Retinal pigment epithelial cell (primary cell): ENCODE measurements at regions not wholly inside any gene's neighbourhood (a gene's known extent, or its start where the extent isn't known, plus 50 kb on each side); places are given as distances from the start of the nearest gene placed in this dataset.

Experiments
- DNase-seq: peaks from one replicate; pipeline ENCODE4 v3.0.0-alpha.2; 2010; ENCODE audit warnings: low read depth
- H3K4me3 ChIP-seq: 2 replicates; pipeline ENCODE4 v1.5.1; 2011; ENCODE audit warnings: mild to moderate bottlenecking, low read length, control low read depth, moderate library complexity
- TF ChIP-seq, protein P1 (sequence below): conservative IDR thresholded peaks from 2 replicates; pipeline ENCODE4 v1.5.1; 2011; ENCODE audit warnings: low read depth, low read length, control low read depth, inconsistent platforms

DNA sequence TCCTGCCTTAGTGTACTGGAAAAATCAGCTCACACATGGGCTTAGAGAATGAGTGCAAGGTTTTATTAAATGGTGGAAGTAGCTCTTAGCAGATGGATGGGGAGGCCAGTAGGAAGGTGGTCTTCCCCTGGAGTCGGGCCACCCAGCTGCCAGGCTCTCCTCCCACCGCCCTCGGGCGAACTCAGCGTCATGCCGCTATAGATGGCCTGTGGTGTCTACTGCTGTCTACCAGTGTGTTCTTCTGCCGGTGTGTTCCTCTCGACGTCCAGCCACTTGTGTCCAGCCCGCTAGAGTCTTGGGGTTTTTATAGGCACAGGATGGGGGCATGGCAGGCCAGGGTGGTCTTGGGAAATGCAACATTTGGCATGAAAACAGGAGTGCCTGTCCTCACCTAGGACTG is 198.7 kb upstream of the NDST3 start:
- TF ChIP-seq, protein P1, sequence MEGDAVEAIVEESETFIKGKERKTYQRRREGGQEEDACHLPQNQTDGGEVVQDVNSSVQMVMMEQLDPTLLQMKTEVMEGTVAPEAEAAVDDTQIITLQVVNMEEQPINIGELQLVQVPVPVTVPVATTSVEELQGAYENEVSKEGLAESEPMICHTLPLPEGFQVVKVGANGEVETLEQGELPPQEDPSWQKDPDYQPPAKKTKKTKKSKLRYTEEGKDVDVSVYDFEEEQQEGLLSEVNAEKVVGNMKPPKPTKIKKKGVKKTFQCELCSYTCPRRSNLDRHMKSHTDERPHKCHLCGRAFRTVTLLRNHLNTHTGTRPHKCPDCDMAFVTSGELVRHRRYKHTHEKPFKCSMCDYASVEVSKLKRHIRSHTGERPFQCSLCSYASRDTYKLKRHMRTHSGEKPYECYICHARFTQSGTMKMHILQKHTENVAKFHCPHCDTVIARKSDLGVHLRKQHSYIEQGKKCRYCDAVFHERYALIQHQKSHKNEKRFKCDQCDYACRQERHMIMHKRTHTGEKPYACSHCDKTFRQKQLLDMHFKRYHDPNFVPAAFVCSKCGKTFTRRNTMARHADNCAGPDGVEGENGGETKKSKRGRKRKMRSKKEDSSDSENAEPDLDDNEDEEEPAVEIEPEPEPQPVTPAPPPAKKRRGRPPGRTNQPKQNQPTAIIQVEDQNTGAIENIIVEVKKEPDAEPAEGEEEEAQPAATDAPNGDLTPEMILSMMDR: no peak
- H3K4me3 ChIP-seq: no peak overlapping the region
- no peak for DNase-seq

DNA sequence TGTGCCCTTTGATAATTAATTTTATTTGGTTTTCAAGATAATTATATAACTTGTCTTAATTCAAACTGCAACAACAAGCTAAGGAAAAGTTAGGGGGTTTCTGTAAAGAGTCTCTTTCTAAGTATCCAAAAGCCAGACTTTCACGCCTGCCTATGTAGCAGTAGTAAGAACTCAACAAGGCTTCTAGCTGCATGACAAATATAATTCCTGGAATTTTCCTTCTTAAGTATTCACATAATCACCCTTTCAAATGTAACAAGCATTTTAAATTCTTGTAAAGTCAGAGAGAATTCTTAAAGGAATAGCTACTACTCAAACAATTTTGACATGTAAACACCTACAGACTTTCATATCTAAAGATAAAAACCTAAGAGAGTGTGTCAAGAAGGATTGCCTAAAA is 189.7 kb upstream of the NDST3 start:
- TF ChIP-seq, protein P1: no peak
- DNase-seq: no peak
- H3K4me3 ChIP-seq: no peak overlapping the region

DNA sequence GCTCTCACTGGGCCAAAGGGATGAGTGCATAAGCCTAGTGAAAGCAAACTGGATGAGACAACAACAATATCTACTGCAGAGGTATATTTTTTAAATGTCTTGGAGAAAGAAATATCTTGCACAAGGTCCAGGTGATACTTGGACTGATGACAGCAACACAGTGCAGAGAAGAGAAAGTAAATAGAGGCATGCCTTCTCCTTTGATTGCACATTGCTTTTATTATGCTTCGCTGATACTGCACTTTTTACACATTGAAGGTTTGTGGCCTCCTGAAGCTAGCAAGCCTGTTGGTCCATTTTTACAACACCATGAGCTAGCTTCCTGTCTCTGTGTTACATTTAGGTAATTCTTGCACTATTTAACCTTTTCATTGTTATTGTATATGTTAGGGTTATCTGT is 189.0 kb upstream of the NDST3 start:
- TF ChIP-seq, protein P1: no peak
- no peak overlapping the region for H3K4me3 ChIP-seq
- no peak for DNase-seq

DNA sequence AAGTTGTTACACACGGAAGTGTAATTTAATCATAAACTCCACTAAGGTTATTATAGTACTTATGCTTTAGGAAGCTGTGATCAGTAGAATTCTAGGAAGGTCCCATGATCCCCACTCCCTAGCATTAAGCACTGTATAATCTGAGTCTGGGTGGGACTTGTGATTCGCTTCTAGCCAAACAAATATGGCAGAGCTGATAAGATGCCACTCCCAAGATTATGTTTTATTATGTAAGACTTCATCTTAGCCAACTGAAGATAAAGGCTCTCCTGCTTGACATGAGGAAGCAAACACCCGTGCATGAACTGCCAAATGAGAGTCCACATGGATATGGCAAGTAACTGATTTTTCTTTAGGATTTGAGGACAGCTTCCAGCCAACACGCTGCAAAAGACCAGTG is 186.4 kb upstream of the NDST3 start:
- TF ChIP-seq, protein P1: no peak

DNA sequence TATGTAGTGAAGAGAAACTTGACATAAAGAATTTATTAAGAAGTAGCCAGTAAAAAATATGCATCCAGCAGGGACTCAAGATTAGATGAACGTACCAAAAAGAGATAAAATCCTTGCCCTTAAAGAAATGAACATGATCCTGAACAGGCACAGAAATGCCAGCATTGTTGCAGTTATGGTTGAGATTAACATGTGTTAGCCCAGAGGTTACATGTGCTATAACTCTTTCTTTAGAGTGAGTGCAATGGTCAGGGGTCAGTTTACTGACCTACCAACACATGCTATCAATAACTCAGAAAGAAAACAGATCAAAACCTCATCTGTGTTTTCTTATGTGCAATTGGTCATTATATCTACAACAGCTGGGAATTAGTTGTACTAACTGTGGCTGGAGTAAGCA is 166.1 kb upstream of the NDST3 start:
- no peak overlapping the region for H3K4me3 ChIP-seq
- DNase-seq: no peak
- TF ChIP-seq, protein P1: no peak

More for the DNA sequence above, 186.4 kb upstream of the NDST3 start:
- no peak overlapping the region for H3K4me3 ChIP-seq
- no peak for DNase-seq

DNA sequence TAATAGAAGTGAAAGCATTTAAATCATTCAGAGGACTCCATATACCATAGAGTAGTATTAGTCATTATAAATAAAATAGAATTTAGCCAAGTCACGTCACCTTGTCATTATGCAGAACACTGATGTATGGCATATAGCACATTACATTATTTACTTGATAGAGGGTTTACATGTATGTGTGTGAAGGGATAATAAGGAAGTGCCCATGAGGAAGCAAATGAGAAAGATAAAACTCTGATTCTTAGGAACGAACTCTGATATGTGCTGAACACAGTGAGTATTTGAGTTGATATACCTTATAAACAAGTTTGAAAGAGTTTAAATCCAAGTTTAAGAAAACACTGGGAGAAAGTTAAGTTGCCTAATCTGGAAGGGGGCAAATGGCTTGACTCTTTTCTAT is 160.5 kb upstream of the NDST3 start:
- H3K4me3 ChIP-seq: no peak overlapping the region
- TF ChIP-seq, protein P1: no peak
- DNase-seq: no peak

DNA sequence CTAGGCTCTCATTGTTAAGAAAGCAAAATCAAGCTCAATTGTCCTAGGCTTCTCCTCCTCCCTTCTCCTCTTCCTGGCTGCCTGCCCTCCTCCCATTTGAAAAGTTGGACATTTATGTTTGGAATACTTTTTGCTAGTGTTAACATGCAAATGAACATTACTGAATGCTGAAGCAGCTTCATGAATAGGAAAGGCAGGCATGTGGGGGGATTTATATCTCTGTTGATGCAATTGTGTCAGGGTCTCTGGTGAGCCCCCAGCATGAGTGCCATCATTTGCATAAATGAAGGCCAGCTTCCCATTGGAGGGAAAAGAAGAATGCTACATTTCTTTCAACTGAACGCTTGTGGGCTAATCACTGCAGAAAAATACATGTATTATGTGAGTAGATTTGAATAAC is 160.1 kb upstream of the NDST3 start:
- no peak for DNase-seq
- no peak overlapping the region for H3K4me3 ChIP-seq
- TF ChIP-seq, protein P1: no peak
